Body of pancreas (tissue), 4 donors: ENCODE measurements at regions not wholly inside any gene's neighbourhood (a gene's known extent, or its start where the extent isn't known, plus 50 kb on each side); places are given as distances from the start of the nearest gene placed in this dataset.

Experiments
- ATAC-seq: fragments of 150-250 bp; one replicate; pipeline ENCODE4 v1.9.1; 2016
- DNase-seq, 4 donors: peaks; one replicate each; pipeline ENCODE4 v3.0.0-alpha.2; 2019
- H3K27ac ChIP-seq, 4 donors: fragments of 200-600 bp; sonication (generic); 1 replicate in 3 of 4; 2 replicates in 1 of 4; pipeline versions ENCODE4 v1.5.1 to v1.6.1; 2016 to 2019; ENCODE audit warnings: mild to moderate bottlenecking in 1 of 4, mixed read lengths in 1 of 4, moderate library complexity in 1 of 4
- H3K27me3 ChIP-seq, 2 donors: fragments of 200-600 bp; sonication (generic); one replicate each; pipeline ENCODE4 v1.6.0; 2016; ENCODE audit warnings: mild to moderate bottlenecking in 1 of 2
- H3K36me3 ChIP-seq, 2 donors: fragments of 200-600 bp; sonication (generic); replicated peaks in 1 of 2; 2 replicates each; pipeline ENCODE4 v1.5.1; 2016; ENCODE audit warnings: low read depth in 2 of 2; ENCODE audit not compliant: insufficient read depth in 1 of 2
- H3K4me1 ChIP-seq: fragments of 200-600 bp; sonication (generic); one replicate; pipeline ENCODE4 v1.6.0; 2016
- H3K4me3 ChIP-seq, 2 donors: fragments of 200-600 bp; sonication (generic); 1 replicate in 1 of 2; 2 replicates in 1 of 2; pipeline ENCODE4 v1.5.1; 2016 to 2019
- H3K9me3 ChIP-seq, 3 donors: fragments of 200-600 bp; sonication (generic); 1 replicate in 2 of 3; 2 replicates in 1 of 3; pipeline ENCODE4 v1.5.1; 2016
- POLR2A ChIP-seq, 3 donors: fragments of 450-650 bp; IDR thresholded peaks; one replicate each; pipeline ENCODE4 v1.6.1; 2016; ENCODE audit warnings: antibody characterized with exemption in 3 of 3, mild to moderate bottlenecking in 2 of 3
- WGBS, 2 donors: methylation state at CpG; one replicate each; pipeline ENCODE4 v1.1.5; 2017; 5-methylcytosine and 5-hydroxymethylcytosine counted together
- intact Hi-C: fragments of 100-400 bp; cut with DNase I; formaldehyde crosslinking; loops from one replicate; pipeline ENCODE4 v1.15.1; 2023
- TF ChIP-seq, protein P1 (sequence below), 7 experiments: fragments of 450-650 bp in 4 of 7; fragments of 200-600 bp in 3 of 7; sonication (generic) in 3 of 7; IDR thresholded peaks; one replicate each; pipeline ENCODE4 v1.5.1; 2016 to 2019; ENCODE audit warnings: antibody characterized with exemption in 7 of 7

GRCh38 chr2:41434991-41435390, 612.8 kb upstream of the PKDCC start:
- WGBS, 2 donors, result 37 to 56% methylated on average over 3 of the region's 3 CpGs
- ATAC-seq, result no peak
- TF ChIP-seq, protein P1, sequence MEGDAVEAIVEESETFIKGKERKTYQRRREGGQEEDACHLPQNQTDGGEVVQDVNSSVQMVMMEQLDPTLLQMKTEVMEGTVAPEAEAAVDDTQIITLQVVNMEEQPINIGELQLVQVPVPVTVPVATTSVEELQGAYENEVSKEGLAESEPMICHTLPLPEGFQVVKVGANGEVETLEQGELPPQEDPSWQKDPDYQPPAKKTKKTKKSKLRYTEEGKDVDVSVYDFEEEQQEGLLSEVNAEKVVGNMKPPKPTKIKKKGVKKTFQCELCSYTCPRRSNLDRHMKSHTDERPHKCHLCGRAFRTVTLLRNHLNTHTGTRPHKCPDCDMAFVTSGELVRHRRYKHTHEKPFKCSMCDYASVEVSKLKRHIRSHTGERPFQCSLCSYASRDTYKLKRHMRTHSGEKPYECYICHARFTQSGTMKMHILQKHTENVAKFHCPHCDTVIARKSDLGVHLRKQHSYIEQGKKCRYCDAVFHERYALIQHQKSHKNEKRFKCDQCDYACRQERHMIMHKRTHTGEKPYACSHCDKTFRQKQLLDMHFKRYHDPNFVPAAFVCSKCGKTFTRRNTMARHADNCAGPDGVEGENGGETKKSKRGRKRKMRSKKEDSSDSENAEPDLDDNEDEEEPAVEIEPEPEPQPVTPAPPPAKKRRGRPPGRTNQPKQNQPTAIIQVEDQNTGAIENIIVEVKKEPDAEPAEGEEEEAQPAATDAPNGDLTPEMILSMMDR (IDR thresholded peaks at IDR 0.05), result no peak
- TF ChIP-seq POLR2A (IDR thresholded peaks at IDR 0.05), result no peak
- Histone ChIP-seq H3K36me3 (no peaks in the 10 kb centered on the region), H3K27ac (no peak overlapping the region), H3K27me3 (no peaks in the 10 kb centered on the region), H3K9me3 (no peaks in the 10 kb centered on the region), H3K4me1 (no peaks in the 10 kb centered on the region), H3K4me3 (no peak overlapping the region)
- intact Hi-C loops, result no loop called here
- DNase-seq, result no peak

GRCh38 chr2:41441958-41442357, 605.9 kb upstream of the PKDCC start:
- Histone ChIP-seq H3K4me3 (no peak overlapping the region), H3K36me3 (no peaks in the 10 kb centered on the region), H3K9me3 (no peaks in the 10 kb centered on the region), H3K27me3 (no peaks in the 10 kb centered on the region), H3K27ac (no peak overlapping the region), H3K4me1 (no peaks in the 10 kb centered on the region)
- no peak for ATAC-seq
- intact Hi-C loops, result no loop called here
- TF ChIP-seq, protein P1 (IDR thresholded peaks at IDR 0.05), result no peak
- no peak for TF ChIP-seq POLR2A (IDR thresholded peaks at IDR 0.05)
- DNase-seq, result no peak

DNA sequence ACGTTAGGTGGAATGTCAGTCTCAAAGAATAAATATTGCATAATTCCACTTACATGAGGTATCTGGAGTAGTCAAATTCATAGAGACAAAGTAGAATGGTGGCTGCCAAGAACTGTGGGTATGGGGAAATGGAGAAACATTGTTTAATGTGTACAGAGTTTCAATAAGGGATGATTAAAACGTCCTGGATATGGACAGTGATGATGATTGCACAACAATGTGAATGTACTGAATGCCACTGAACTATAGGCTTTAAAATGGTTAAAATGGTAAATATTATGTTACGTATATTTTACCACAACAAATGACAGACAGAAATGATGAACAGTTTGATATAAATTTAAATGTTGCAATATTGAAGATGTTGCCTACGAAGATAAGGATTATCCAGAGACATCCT, 602.0 kb upstream of the PKDCC start:
- H3K27ac ChIP-seq, result no peak overlapping the region
- no peaks in the 10 kb centered on the region for H3K27me3 ChIP-seq
- 49 to 50% methylated on average over 4 of the region's 4 CpGs for WGBS, 2 donors
- no peaks in the 10 kb centered on the region for H3K9me3 ChIP-seq
- ATAC-seq (no peak), DNase-seq (no peak)
- H3K4me3 ChIP-seq, result no peak overlapping the region
- no peaks in the 10 kb centered on the region for H3K4me1 ChIP-seq
- intact Hi-C loops, result no loop called here
- no peaks in the 10 kb centered on the region for H3K36me3 ChIP-seq
- TF ChIP-seq POLR2A (IDR thresholded peaks at IDR 0.05), result no peak
- TF ChIP-seq, protein P1 (IDR thresholded peaks at IDR 0.05), result no peak

GRCh38 chr2:41446266-41446665, 601.6 kb upstream of the PKDCC start:
- ATAC-seq, result no peak
- WGBS, 2 donors, result 34 to 48% methylated on average over 1 of the region's 1 CpG
- no peaks in the 10 kb centered on the region for H3K4me1 ChIP-seq
- no peaks in the 10 kb centered on the region for H3K36me3 ChIP-seq
- no peaks in the 10 kb centered on the region for H3K9me3 ChIP-seq
- H3K4me3 ChIP-seq, result no peak overlapping the region
- TF ChIP-seq, protein P1 (IDR thresholded peaks at IDR 0.05), result no peak
- no peak for TF ChIP-seq POLR2A (IDR thresholded peaks at IDR 0.05)
- intact Hi-C loops, result no loop called here
- DNase-seq, result no peak
- H3K27me3 ChIP-seq, result no peaks in the 10 kb centered on the region
- no peak overlapping the region for H3K27ac ChIP-seq

- Histone ChIP-seq H3K4me1 (no peaks in the 10 kb centered on the region), H3K27ac (no peak overlapping the region), H3K27me3 (no peaks in the 10 kb centered on the region), H3K36me3 (no peaks in the 10 kb centered on the region), H3K4me3 (no peak overlapping the region), H3K9me3 (no peaks in the 10 kb centered on the region)
- TF ChIP-seq, protein P1 (IDR thresholded peaks at IDR 0.05), result no peak
- intact Hi-C loops, result no loop called here
- no peak for DNase-seq
- 49 to 52% methylated on average over 1 of the region's 1 CpG for WGBS, 2 donors
- no peak for ATAC-seq
Observed at GRCh38 chr2:41448221-41448620, 599.6 kb upstream of the PKDCC start.
